Progenitor cell of endocrine pancreas (in vitro differentiated cells): ENCODE measurements at regions not wholly inside any gene's neighbourhood (a gene's known extent, or its start where the extent isn't known, plus 50 kb on each side); places are given as distances from the start of the nearest gene placed in this dataset.

Experiments used
- DNase-seq: peaks from one replicate; pipeline ENCODE4 v3.0.0; 2021; ENCODE audit warnings: low spot score; ENCODE audit not compliant: unreplicated experiment
- H3K27ac Mint-ChIP-seq: 2 replicates; pipeline ENCODE4 v1.8.0; 2021; ENCODE audit warnings: mild to moderate bottlenecking, moderate library complexity, mixed read lengths
- H3K27me3 Mint-ChIP-seq: 2 replicates; pipeline ENCODE4 v1.8.0; 2021; ENCODE audit warnings: mixed read lengths
- H3K36me3 Mint-ChIP-seq: 2 replicates; pipeline ENCODE4 v1.8.0; 2022; ENCODE audit warnings: mixed read lengths; ENCODE audit not compliant: insufficient read depth
- H3K4me1 Mint-ChIP-seq: 2 replicates; pipeline ENCODE4 v1.8.0; 2021; ENCODE audit warnings: low read depth, mixed read lengths
- H3K4me3 Mint-ChIP-seq: 2 replicates; pipeline ENCODE4 v1.8.0; 2021; ENCODE audit warnings: low read depth, mild to moderate bottlenecking, moderate library complexity, mixed read lengths
- H3K9me3 Mint-ChIP-seq: 2 replicates; pipeline ENCODE4 v1.8.0; 2021; ENCODE audit warnings: low read depth, mixed read lengths
- CTCF ChIP-seq: fragments of 200-600 bp; sonication (generic); IDR thresholded peaks from one replicate; pipeline ENCODE4 v1.5.0; 2021; ENCODE audit warnings: antibody characterized with exemption, mild to moderate bottlenecking; ENCODE audit not compliant: unreplicated experiment

GRCh38 chr7:83280671-83281070, 118.0 kb upstream of the PCLO start:
- DNase-seq: no peak
- no peaks in the 10 kb centered on the region for H3K27me3 Mint-ChIP-seq
- no peak overlapping the region for H3K4me3 Mint-ChIP-seq
- TF ChIP-seq CTCF: no peak
- H3K27ac Mint-ChIP-seq: no peak overlapping the region
- H3K36me3 Mint-ChIP-seq: no peaks in the 10 kb centered on the region
- no peaks in the 10 kb centered on the region for H3K9me3 Mint-ChIP-seq
- no peaks in the 10 kb centered on the region for H3K4me1 Mint-ChIP-seq

- TF ChIP-seq CTCF: no peak
- no peak for DNase-seq
- no peaks in the 10 kb centered on the region for H3K9me3 Mint-ChIP-seq
- no peak overlapping the region for H3K27ac Mint-ChIP-seq
- no peak overlapping the region for H3K4me3 Mint-ChIP-seq
- no peaks in the 10 kb centered on the region for H3K4me1 Mint-ChIP-seq
- H3K36me3 Mint-ChIP-seq: no peaks in the 10 kb centered on the region
- no peaks in the 10 kb centered on the region for H3K27me3 Mint-ChIP-seq
Measured at GRCh38 chr7:83276250-83276649, 113.6 kb upstream of the PCLO start.

GRCh38 chr7:83273699-83274098, 111.0 kb upstream of the PCLO start:
- H3K4me3 Mint-ChIP-seq: no peak overlapping the region
- H3K27ac Mint-ChIP-seq: no peak overlapping the region
- no peak for DNase-seq
- H3K36me3 Mint-ChIP-seq: no peaks in the 10 kb centered on the region
- H3K9me3 Mint-ChIP-seq: no peaks in the 10 kb centered on the region
- no peaks in the 10 kb centered on the region for H3K27me3 Mint-ChIP-seq
- H3K4me1 Mint-ChIP-seq: peaks cover 3% of the 10 kb centered on the region
- no peak for TF ChIP-seq CTCF

GRCh38 chr7:83271212-83272099, 108.8 kb upstream of the PCLO start:
- Mint-ChIP-seq H3K27ac (no peak overlapping the region), H3K4me1 (peaks cover 3% of the 10 kb centered on the region), H3K9me3 (no peaks in the 10 kb centered on the region), H3K4me3 (no peak overlapping the region), H3K27me3 (no peaks in the 10 kb centered on the region), H3K36me3 (no peaks in the 10 kb centered on the region)
- peak; percentile 53 for TF ChIP-seq CTCF
- DNase-seq: no peak

GRCh38 chr7:83270407-83270806, 107.7 kb upstream of the PCLO start:
- peaks cover 3% of the 10 kb centered on the region for H3K4me1 Mint-ChIP-seq
- no peaks in the 10 kb centered on the region for H3K36me3 Mint-ChIP-seq
- TF ChIP-seq CTCF: no peak
- no peak overlapping the region for H3K4me3 Mint-ChIP-seq
- DNase-seq: no peak
- H3K9me3 Mint-ChIP-seq: no peaks in the 10 kb centered on the region
- no peaks in the 10 kb centered on the region for H3K27me3 Mint-ChIP-seq
- H3K27ac Mint-ChIP-seq: no peak overlapping the region
